NCI-H128 (cell line): ENCODE measurements at regions not wholly inside any gene's neighbourhood (a gene's known extent, or its start where the extent isn't known, plus 50 kb on each side); places are given as distances from the start of the nearest gene placed in this dataset.
"Not testable (repeated sequence)": the region's sequence is repeated elsewhere in the genome, so short reads cannot be mapped to it uniquely, and the experiment has no call there.

Source experiments
- DNase-seq: peaks from one replicate; lab custom pipeline; 2025; ENCODE audit not compliant: unreplicated experiment; lab: John Stamatoyannopoulos, UW

DNA sequence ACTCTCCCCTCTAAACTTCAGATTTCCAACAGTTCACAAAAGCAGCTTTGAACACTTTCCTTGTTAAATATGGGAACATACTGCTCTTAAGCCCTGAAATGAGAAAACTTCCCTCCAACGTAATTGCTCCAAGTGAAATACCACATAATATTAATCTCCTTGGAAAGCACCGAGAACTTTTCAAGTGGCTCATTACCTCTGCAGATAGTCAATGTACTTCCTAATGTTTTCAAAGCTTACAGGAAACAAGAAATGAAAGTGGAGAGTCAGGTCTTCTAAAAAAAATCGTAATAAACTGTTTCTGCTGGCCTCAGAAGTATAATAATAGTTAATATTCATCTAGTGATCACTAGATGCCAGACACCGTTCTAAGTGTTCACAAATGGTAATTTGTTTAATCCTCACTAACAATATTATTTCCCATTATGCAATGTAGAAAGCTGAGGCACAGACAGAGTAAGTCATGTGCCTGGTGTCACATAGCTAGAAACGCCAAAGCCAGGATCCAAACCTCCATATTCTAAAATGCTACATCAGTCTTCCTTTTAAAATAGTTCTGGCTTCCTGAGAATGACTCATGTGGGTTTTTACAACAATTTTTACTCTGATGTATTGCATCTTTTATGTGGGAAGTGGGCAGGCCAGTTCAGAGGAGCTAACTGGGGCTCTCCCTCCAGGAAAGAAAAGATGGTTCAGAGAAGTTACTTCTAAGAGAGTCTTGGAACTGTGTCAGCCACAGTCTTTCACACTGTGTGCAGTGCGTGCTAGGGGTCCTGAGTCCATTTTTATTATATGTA is 177.2 kb downstream of the PLPPR4 start:
- no peak for DNase-seq

DNA sequence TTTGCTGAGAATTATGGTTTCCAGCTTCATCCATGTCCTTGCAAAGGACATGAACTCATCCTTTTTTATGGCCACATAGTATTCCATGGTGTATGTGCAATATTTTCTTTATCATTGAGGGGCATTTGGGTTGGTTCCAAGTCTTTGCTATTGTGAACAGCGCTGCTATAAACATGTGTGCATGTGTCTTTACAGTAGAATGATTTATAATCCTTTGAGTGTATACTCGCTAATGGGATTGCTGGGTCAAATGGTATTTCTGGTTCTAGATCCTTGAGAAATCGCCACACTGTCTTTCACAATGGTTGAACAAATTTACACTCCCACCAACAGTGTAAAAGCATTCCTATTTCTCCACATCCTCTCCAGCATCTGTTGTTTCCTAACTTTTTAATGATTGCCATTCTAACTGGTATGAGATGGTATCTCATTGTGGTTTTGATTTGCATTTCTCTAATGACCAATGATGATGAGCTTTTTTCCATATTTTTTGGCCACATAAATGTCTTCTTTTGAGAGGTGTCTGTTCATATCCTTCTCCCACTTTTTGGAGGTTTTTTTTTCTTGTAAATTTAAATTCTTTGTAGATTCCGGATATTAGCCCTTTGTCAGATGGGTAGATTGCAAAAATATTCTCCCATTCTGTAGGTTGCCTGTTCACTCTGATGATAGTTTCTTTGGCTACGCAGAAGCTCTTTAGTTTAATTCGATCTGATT is 180.1 kb downstream of the PLPPR4 start:
- not testable (repeated sequence) for DNase-seq

- no peak for DNase-seq
Observed at GRCh38 chr1:99445071-99445470, 180.8 kb downstream of the PLPPR4 start.

GRCh38 chr1:99445486-99445885 is 181.2 kb downstream of the PLPPR4 start:
- no peak for DNase-seq

DNA sequence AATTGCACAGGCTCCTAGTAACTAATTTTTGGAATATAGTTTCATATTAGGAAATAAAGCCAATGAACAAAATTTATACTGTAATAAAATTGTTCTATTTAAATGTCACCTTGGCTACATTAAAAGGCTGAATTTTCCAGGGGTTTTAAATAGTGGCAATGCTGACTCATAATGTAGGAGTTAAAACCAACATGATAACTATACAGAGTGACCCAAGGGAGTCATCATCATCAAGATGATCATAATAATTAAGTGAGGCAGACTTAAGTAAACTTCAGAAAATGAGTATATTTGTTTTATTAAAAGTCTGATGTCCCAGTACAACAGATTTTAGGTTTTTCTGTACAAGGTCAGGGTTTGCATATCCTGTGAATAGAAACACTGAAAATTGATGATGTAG is 183.4 kb downstream of the PLPPR4 start:
- no peak for DNase-seq

GRCh38 chr1:99455760-99456159 is 190.2 kb upstream of the PALMD start:
- DNase-seq, result no peak

- DNase-seq, result no peak
Observed at GRCh38 chr1:99456536-99456935, 189.4 kb upstream of the PALMD start.

- no peak for DNase-seq
Observed at GRCh38 chr1:99457381-99458165, 188.3 kb upstream of the PALMD start.

- no peak for DNase-seq
Observed at GRCh38 chr1:99461499-99461898, 184.4 kb upstream of the PALMD start.

DNA sequence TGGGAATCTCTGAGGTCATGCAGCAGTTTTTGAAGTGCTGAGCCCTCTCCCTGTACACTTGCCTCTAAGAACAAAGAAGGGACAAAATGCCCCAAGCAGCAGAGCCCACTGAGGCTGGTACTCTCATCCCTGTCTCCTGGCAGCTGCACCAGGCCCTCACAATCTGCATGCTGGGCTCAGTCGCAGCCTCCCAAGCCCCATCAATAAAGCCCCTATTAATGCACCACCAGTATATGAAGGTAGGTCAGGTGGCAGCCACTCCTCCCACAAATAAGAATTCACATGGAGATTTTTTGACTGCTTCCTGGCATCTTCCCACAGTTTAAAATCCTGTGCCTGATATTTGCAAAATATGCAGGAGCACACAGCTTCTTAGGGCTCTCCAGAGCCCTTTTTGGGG is 181.2 kb upstream of the PALMD start:
- DNase-seq, result no peak

GRCh38 chr1:99465176-99465900 is 180.6 kb upstream of the PALMD start:
- no peak for DNase-seq

DNA sequence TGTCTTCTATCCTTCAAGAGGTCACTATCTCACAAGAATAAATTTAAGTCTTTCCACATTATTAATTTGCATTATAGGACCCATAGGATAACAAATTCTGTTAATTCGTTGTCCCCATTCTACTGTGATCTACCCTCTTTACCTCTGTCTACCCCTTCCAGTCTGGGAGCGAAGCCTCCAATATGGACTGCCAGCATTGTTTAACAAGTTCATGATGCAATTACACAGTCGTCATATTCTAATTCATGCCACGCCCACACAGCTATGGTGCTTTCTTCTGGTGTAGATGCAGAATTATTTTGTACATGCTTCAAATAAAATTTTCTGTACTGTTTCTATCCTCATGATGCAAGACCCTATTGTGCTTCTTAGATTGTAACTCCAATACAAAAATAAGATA is 178.3 kb upstream of the PALMD start:
- no peak for DNase-seq

GRCh38 chr1:99469550-99469971 is 176.4 kb upstream of the PALMD start:
- DNase-seq, result no peak

- no peak for DNase-seq
Observed at GRCh38 chr1:99472893-99473292, 173.0 kb upstream of the PALMD start.

- DNase-seq, result no peak
Observed at GRCh38 chr1:99474350-99474893, 171.5 kb upstream of the PALMD start.

- no peak for DNase-seq
Observed at GRCh38 chr1:99476058-99476457, 169.9 kb upstream of the PALMD start.

DNA sequence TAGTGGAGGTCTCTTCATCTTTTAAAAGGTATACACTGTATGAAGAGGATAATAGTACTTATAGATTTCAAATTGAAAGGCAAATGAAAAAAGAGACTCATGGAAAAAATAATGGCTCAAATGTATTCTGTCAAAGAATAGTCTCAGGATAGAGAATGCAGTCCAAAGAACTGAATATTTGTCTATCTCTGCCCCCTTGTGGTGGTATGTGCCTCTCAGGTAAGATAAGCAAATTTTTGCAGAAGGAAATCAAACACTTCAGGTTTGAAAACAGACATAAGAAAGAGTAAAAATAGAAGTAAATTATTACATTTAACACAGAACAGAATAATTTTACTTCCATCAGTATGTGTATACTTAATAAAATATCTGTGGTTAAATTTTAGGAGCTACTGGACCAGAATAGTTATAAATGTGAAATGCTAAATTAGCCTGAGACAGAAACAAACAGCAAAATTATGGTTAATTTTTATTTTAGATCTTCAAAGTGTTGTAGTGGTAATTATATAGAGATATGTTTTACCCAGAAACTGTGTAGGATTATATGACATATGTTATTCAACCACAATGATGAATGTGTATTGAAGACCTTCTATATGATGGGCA is 164.4 kb upstream of the PALMD start:
- DNase-seq, result peak; percentile 69

GRCh38 chr1:99482286-99482685 is 163.6 kb upstream of the PALMD start:
- no peak for DNase-seq

DNA sequence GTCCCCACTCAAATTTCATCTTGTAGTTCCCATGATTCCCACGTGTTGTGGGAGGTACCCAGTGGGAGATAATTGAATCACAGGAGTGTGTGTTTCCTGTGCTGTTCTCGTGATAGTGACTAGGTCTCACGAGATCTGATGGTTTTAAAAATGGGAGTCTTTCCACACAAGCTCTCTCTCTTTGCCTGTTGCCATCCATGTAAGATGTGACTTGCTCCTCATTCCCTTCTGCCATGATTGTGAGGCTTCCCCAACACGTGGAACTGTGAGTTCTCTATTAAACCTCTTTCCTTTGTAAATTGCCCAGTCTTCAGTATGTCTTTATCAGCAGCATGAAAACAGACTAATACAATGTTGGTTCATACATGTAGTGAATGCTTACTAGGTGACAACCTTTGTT is 163.2 kb upstream of the PALMD start:
- no peak for DNase-seq

- DNase-seq, result no peak
Observed at GRCh38 chr1:99490031-99490430, 155.9 kb upstream of the PALMD start.
